IPS-18a (cell line): ENCODE measurements at regions not wholly inside any gene's neighbourhood (a gene's known extent, or its start where the extent isn't known, plus 50 kb on each side); places are given as distances from the start of the nearest gene placed in this dataset.

Experiments used
- H3K27ac ChIP-seq: one replicate; pipeline ENCODE4 v1.5.1; 2013; ENCODE audit warnings: low read length
- H3K27me3 ChIP-seq: one replicate; pipeline ENCODE4 v1.6.1; 2013; ENCODE audit warnings: mild to moderate bottlenecking, low read length; ENCODE audit not compliant: control insufficient read depth, insufficient read depth
- H3K36me3 ChIP-seq: one replicate; pipeline ENCODE4 v1.6.1; 2013; ENCODE audit warnings: low read depth, low read length; ENCODE audit not compliant: control insufficient read depth
- H3K4me1 ChIP-seq: one replicate; pipeline ENCODE4 v1.6.1; 2013; ENCODE audit warnings: low read depth, low read length; ENCODE audit not compliant: control insufficient read depth
- H3K4me3 ChIP-seq: one replicate; pipeline ENCODE4 v1.5.1; 2013; ENCODE audit warnings: low read length
- H3K9ac ChIP-seq: one replicate; pipeline ENCODE4 v1.6.1; 2013; ENCODE audit warnings: mild to moderate bottlenecking, low read length, moderate library complexity
- H3K9me3 ChIP-seq: one replicate; pipeline ENCODE4 v1.6.1; 2013; ENCODE audit warnings: low read depth, low read length; ENCODE audit not compliant: control insufficient read depth

- no peak overlapping the region for H3K27ac ChIP-seq
- H3K4me3 ChIP-seq, result no peak overlapping the region
- no peak overlapping the region for H3K9ac ChIP-seq
- H3K36me3 ChIP-seq, result no peaks in the 10 kb centered on the region
- H3K9me3 ChIP-seq, result no peaks in the 10 kb centered on the region
- H3K27me3 ChIP-seq, result no peaks in the 10 kb centered on the region
- H3K4me1 ChIP-seq, result no peaks in the 10 kb centered on the region
These were observed 925.7 kb downstream of the DCDC2C start for GRCh38 chr2:4628998-4629501.

- Histone ChIP-seq H3K9me3 (no peaks in the 10 kb centered on the region), H3K9ac (no peak overlapping the region), H3K36me3 (no peaks in the 10 kb centered on the region), H3K27ac (no peak overlapping the region), H3K4me3 (no peak overlapping the region), H3K27me3 (no peaks in the 10 kb centered on the region), H3K4me1 (no peaks in the 10 kb centered on the region)
These were observed 931.9 kb downstream of the DCDC2C start for GRCh38 chr2:4635289-4635688.

GRCh38 chr2:4653991-4654390 is 950.6 kb downstream of the DCDC2C start:
- Histone ChIP-seq H3K9ac (no peak overlapping the region), H3K4me1 (no peaks in the 10 kb centered on the region), H3K27ac (no peak overlapping the region), H3K36me3 (no peaks in the 10 kb centered on the region), H3K27me3 (no peaks in the 10 kb centered on the region), H3K4me3 (no peak overlapping the region), H3K9me3 (no peaks in the 10 kb centered on the region)

GRCh38 chr2:4656326-4656725 is 953.0 kb downstream of the DCDC2C start:
- Histone ChIP-seq H3K4me1 (no peaks in the 10 kb centered on the region), H3K27ac (no peak overlapping the region), H3K9ac (no peak overlapping the region), H3K27me3 (no peaks in the 10 kb centered on the region), H3K4me3 (no peak overlapping the region), H3K9me3 (no peaks in the 10 kb centered on the region), H3K36me3 (no peaks in the 10 kb centered on the region)

- H3K9me3 ChIP-seq, result no peaks in the 10 kb centered on the region
- H3K36me3 ChIP-seq, result no peaks in the 10 kb centered on the region
- no peak overlapping the region for H3K4me3 ChIP-seq
- no peak overlapping the region for H3K9ac ChIP-seq
- H3K27me3 ChIP-seq, result no peaks in the 10 kb centered on the region
- H3K4me1 ChIP-seq, result no peaks in the 10 kb centered on the region
- no peak overlapping the region for H3K27ac ChIP-seq
These were observed 958.9 kb downstream of the DCDC2C start for GRCh38 chr2:4662161-4662779.

GRCh38 chr2:4668381-4668780 is 965.0 kb downstream of the DCDC2C start:
- Histone ChIP-seq H3K27me3 (no peaks in the 10 kb centered on the region), H3K36me3 (no peaks in the 10 kb centered on the region), H3K4me3 (no peak overlapping the region), H3K27ac (no peak overlapping the region), H3K9me3 (no peaks in the 10 kb centered on the region), H3K9ac (no peak overlapping the region), H3K4me1 (no peaks in the 10 kb centered on the region)

GRCh38 chr2:4670331-4670730 is 967.0 kb downstream of the DCDC2C start:
- H3K27me3 ChIP-seq, result no peaks in the 10 kb centered on the region
- H3K27ac ChIP-seq, result no peak overlapping the region
- no peaks in the 10 kb centered on the region for H3K4me1 ChIP-seq

GRCh38 chr2:4673025-4673489 is 969.7 kb downstream of the DCDC2C start:
- H3K4me1 ChIP-seq, result no peaks in the 10 kb centered on the region
- H3K27me3 ChIP-seq, result no peaks in the 10 kb centered on the region
- H3K9me3 ChIP-seq, result no peaks in the 10 kb centered on the region
- no peak overlapping the region for H3K9ac ChIP-seq
- no peak overlapping the region for H3K27ac ChIP-seq
- no peaks in the 10 kb centered on the region for H3K36me3 ChIP-seq
- H3K4me3 ChIP-seq, result no peak overlapping the region

More at GRCh38 chr2:4670331-4670730, 967.0 kb downstream of the DCDC2C start:
- H3K9me3 ChIP-seq, result no peaks in the 10 kb centered on the region
- H3K4me3 ChIP-seq, result no peak overlapping the region
- H3K36me3 ChIP-seq, result no peaks in the 10 kb centered on the region
- H3K9ac ChIP-seq, result no peak overlapping the region

- H3K4me1 ChIP-seq, result no peaks in the 10 kb centered on the region
- H3K9ac ChIP-seq, result no peak overlapping the region
- no peaks in the 10 kb centered on the region for H3K9me3 ChIP-seq
- H3K27ac ChIP-seq, result no peak overlapping the region
- no peak overlapping the region for H3K4me3 ChIP-seq
- no peaks in the 10 kb centered on the region for H3K36me3 ChIP-seq
- H3K27me3 ChIP-seq, result no peaks in the 10 kb centered on the region
These were observed 970.6 kb downstream of the DCDC2C start for GRCh38 chr2:4674007-4674406.

GRCh38 chr2:4675295-4675694 is 971.9 kb downstream of the DCDC2C start:
- Histone ChIP-seq H3K27ac (no peak overlapping the region), H3K4me3 (no peak overlapping the region), H3K27me3 (no peaks in the 10 kb centered on the region)

GRCh38 chr2:4678927-4679326 is 975.6 kb downstream of the DCDC2C start:
- Histone ChIP-seq H3K36me3 (no peaks in the 10 kb centered on the region), H3K9me3 (no peaks in the 10 kb centered on the region), H3K4me3 (no peak overlapping the region), H3K27ac (no peak overlapping the region), H3K4me1 (no peaks in the 10 kb centered on the region), H3K27me3 (no peaks in the 10 kb centered on the region), H3K9ac (no peak overlapping the region)

More at GRCh38 chr2:4675295-4675694, 971.9 kb downstream of the DCDC2C start:
- H3K4me1 ChIP-seq, result no peaks in the 10 kb centered on the region
- no peak overlapping the region for H3K9ac ChIP-seq
- H3K9me3 ChIP-seq, result no peaks in the 10 kb centered on the region
- H3K36me3 ChIP-seq, result no peaks in the 10 kb centered on the region

GRCh38 chr2:4679391-4679790 is 976.0 kb downstream of the DCDC2C start:
- Histone ChIP-seq H3K27me3 (no peaks in the 10 kb centered on the region), H3K36me3 (no peaks in the 10 kb centered on the region), H3K4me1 (no peaks in the 10 kb centered on the region), H3K9ac (no peak overlapping the region), H3K4me3 (no peak overlapping the region), H3K9me3 (no peaks in the 10 kb centered on the region), H3K27ac (no peak overlapping the region)
